IMR-90 (cell line): ENCODE measurements at regions not wholly inside any gene's neighbourhood (a gene's known extent, or its start where the extent isn't known, plus 50 kb on each side); places are given as distances from the start of the nearest gene placed in this dataset.

Experiments
- CEBPB ChIP-seq: IDR thresholded peaks from 2 replicates; pipeline ENCODE4 v1.6.1; 2012; ENCODE audit warnings: low read depth, low read length, improper control_type of control experiment
- CTCF ChIP-seq: conservative IDR thresholded peaks from 2 replicates; pipeline ENCODE4 v1.5.1; 2012; ENCODE audit warnings: mild to moderate bottlenecking, low read depth, low read length, improper control_type of control experiment
- POLR2A ChIP-seq: IDR thresholded peaks from 2 replicates; pipeline ENCODE4 v1.6.1; 2012; ENCODE audit warnings: mild to moderate bottlenecking, low read depth, low read length
- RAD21 ChIP-seq: IDR thresholded peaks from 2 replicates; pipeline ENCODE4 v1.6.1; 2012; ENCODE audit warnings: low read length, improper control_type of control experiment
- RFX5 ChIP-seq: IDR thresholded peaks from 2 replicates; pipeline ENCODE4 v1.8.0; 2012; ENCODE audit warnings: low read depth, mild to moderate bottlenecking, low read length, moderate library complexity
- SMC3 ChIP-seq: fragments of 150-350 bp; IDR thresholded peaks from 2 replicates; pipeline ENCODE4 v1.6.1; 2016; ENCODE audit warnings: low read depth, mild to moderate bottlenecking, antibody characterized with exemption, low read length, moderate library complexity
- USF2 ChIP-seq: fragments of 150-350 bp; IDR thresholded peaks from 2 replicates; pipeline ENCODE4 v1.6.1; 2017; ENCODE audit warnings: mild to moderate bottlenecking, antibody characterized with exemption, low read length, low read depth

GRCh38 chr5:7978114-7978513 is 109.2 kb downstream of the MTRR start:
- no peak for TF ChIP-seq CTCF
- TF ChIP-seq RAD21, result no peak
- no peak for TF ChIP-seq POLR2A
- TF ChIP-seq SMC3, result no peak
- TF ChIP-seq RFX5, result no peak
- no peak for TF ChIP-seq USF2
- TF ChIP-seq CEBPB, result no peak
